Keratinocyte (primary cell): ENCODE measurements at regions not wholly inside any gene's neighbourhood (a gene's known extent, or its start where the extent isn't known, plus 50 kb on each side); places are given as distances from the start of the nearest gene placed in this dataset.

ENCODE experiments used
- DNase-seq: peaks from one replicate; pipeline ENCODE4 v3.0.0-alpha.2; 2011; ENCODE audit warnings: low read depth, missing footprints, low spot score
- FAIRE-seq: peaks from 2 replicates; lab custom pipeline; 2011; peaks lifted over from hg19 to GRCh38; lab: Jason Lieb, UNC
- H2AFZ ChIP-seq: 2 replicates; pipeline ENCODE4 v1.6.0; 2012; ENCODE audit warnings: low read length, control low read depth, inconsistent platforms; ENCODE audit not compliant: control insufficient read depth
- H3K27ac ChIP-seq: 2 replicates; pipeline ENCODE4 v1.5.1; 2011; ENCODE audit warnings: low read length; ENCODE audit not compliant: control insufficient read depth, insufficient read depth
- H3K27me3 ChIP-seq: 3 replicates; pipeline ENCODE4 v1.6.0; 2011; ENCODE audit warnings: low read length; ENCODE audit not compliant: control insufficient read depth, insufficient read depth; ENCODE audit errors: extremely low read depth
- H3K36me3 ChIP-seq, 2 experiments: 2 replicates in 1 of 2; 3 replicates in 1 of 2; pipeline ENCODE4 v1.5.1; 2011; ENCODE audit warnings: low read length in 2 of 2, mild to moderate bottlenecking in 1 of 2; ENCODE audit not compliant: control insufficient read depth in 2 of 2, insufficient read depth in 2 of 2; ENCODE audit errors: extremely low read depth in 1 of 2
- H3K4me1 ChIP-seq: 3 replicates; pipeline ENCODE4 v1.5.1; 2011; ENCODE audit warnings: low read length; ENCODE audit not compliant: control insufficient read depth, insufficient read depth; ENCODE audit errors: extremely low read depth
- H3K4me2 ChIP-seq: 3 replicates; pipeline ENCODE4 v1.6.0; 2011; ENCODE audit warnings: low read depth, low read length; ENCODE audit not compliant: control insufficient read depth, insufficient read depth; ENCODE audit errors: extremely low read depth
- H3K4me3 ChIP-seq, 3 experiments: fragments of 200-600 bp in 1 of 3; sonication (generic) in 1 of 3; 2 replicates in 2 of 3; 3 replicates in 1 of 3; pipeline ENCODE4 v1.5.1; 2011 to 2016; ENCODE audit warnings: low read length in 3 of 3, mild to moderate bottlenecking in 3 of 3, control low read depth in 2 of 3, inconsistent platforms in 1 of 3, low read depth in 1 of 3, mixed read lengths in 1 of 3, mixed run types in 1 of 3, moderate library complexity in 1 of 3; ENCODE audit not compliant: control insufficient read depth in 2 of 3, insufficient read depth in 2 of 3; ENCODE audit errors: extremely low read depth in 1 of 3
- H3K79me2 ChIP-seq: 2 replicates; pipeline ENCODE4 v1.6.0; 2012; ENCODE audit warnings: low read length; ENCODE audit not compliant: control insufficient read depth, insufficient read depth
- H3K9ac ChIP-seq: 3 replicates; pipeline ENCODE4 v1.6.0; 2011; ENCODE audit warnings: low read length; ENCODE audit not compliant: control insufficient read depth, insufficient read depth; ENCODE audit errors: extremely low read depth
- H3K9me1 ChIP-seq: 3 replicates; pipeline ENCODE4 v1.6.0; 2011; ENCODE audit warnings: low read length; ENCODE audit not compliant: control insufficient read depth, insufficient read depth; ENCODE audit errors: extremely low read depth
- H3K9me3 ChIP-seq: 2 replicates; pipeline ENCODE4 v1.5.1; 2012; ENCODE audit warnings: low read depth, low read length; ENCODE audit not compliant: control insufficient read depth
- H4K20me1 ChIP-seq: 3 replicates; pipeline ENCODE4 v1.6.0; 2011; ENCODE audit warnings: low read length; ENCODE audit not compliant: control insufficient read depth, insufficient read depth; ENCODE audit errors: extremely low read depth
- EZH2 ChIP-seq: IDR thresholded peaks from one replicate; pipeline ENCODE4 v1.6.1; 2012; ENCODE audit warnings: inconsistent platforms, mild to moderate bottlenecking, low read length, moderate library complexity
- dilution Hi-C: fragments of 300-500 bp; cut with MboI; formaldehyde crosslinking; loops from one replicate; pipeline ENCODE4 v1.7.0; 2020; ENCODE audit warnings: low sequenced_read_pairs; ENCODE audit not compliant: extremely low pct_ligation_motif_present
- TF ChIP-seq, protein P1 (sequence below), 3 experiments: IDR thresholded peaks in 1 of 3; conservative IDR thresholded peaks in 1 of 3; optimal IDR thresholded peaks in 1 of 3; 2 replicates in 2 of 3; 3 replicates in 1 of 3; pipeline versions ENCODE3 to v1.5.1; 2011; ENCODE audit warnings: low read length in 3 of 3, mild to moderate bottlenecking in 3 of 3, moderate library complexity in 2 of 3, control low read depth in 1 of 3, inconsistent platforms in 1 of 3; ENCODE audit not compliant: insufficient read depth in 2 of 3; ENCODE audit errors: extremely low read depth in 1 of 3

DNA sequence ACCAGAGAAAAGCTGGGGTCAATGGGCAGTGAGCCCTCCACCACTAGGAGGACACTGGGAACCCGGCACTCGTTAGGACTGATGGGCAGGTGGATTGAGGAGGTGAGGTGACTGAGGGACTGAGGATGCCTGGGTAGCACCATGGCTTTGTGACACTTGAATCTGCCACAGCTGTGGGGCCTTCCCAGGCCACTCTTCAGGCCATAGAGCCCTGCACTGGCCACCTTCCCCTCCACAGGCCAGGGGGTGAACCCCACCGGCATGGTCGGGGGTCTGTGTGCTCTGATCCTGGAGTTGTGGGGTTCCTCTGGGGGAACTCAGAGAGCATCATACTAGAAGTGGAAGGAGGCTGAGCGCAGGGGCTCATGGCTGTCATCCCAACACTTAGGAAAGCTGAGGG, 423.5 kb downstream of the ZNF536 start:
- no peak for FAIRE-seq
- Histone ChIP-seq H3K4me1 (no peaks in the 10 kb centered on the region), H3K27ac (no peak overlapping the region), H2AFZ (no peak overlapping the region), H3K9me3 (no peaks in the 10 kb centered on the region), H3K4me2 (no peak overlapping the region), H3K27me3 (no peaks in the 10 kb centered on the region), H3K4me3 (no peak overlapping the region), H3K79me2 (no peaks in the 10 kb centered on the region), H3K9ac (no peak overlapping the region), H4K20me1 (no peaks in the 10 kb centered on the region), H3K36me3 (no peaks in the 10 kb centered on the region), H3K9me1 (no peaks in the 10 kb centered on the region)
- dilution Hi-C loops = no loop called here
- no peak for DNase-seq
- no peak for TF ChIP-seq EZH2
- TF ChIP-seq, protein P1, sequence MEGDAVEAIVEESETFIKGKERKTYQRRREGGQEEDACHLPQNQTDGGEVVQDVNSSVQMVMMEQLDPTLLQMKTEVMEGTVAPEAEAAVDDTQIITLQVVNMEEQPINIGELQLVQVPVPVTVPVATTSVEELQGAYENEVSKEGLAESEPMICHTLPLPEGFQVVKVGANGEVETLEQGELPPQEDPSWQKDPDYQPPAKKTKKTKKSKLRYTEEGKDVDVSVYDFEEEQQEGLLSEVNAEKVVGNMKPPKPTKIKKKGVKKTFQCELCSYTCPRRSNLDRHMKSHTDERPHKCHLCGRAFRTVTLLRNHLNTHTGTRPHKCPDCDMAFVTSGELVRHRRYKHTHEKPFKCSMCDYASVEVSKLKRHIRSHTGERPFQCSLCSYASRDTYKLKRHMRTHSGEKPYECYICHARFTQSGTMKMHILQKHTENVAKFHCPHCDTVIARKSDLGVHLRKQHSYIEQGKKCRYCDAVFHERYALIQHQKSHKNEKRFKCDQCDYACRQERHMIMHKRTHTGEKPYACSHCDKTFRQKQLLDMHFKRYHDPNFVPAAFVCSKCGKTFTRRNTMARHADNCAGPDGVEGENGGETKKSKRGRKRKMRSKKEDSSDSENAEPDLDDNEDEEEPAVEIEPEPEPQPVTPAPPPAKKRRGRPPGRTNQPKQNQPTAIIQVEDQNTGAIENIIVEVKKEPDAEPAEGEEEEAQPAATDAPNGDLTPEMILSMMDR (optimal IDR thresholded peaks at IDR 0.05 in 1 of 3, IDR thresholded peaks at IDR 0.05 in 1 of 3, conservative IDR thresholded peaks at IDR 0.05 in 1 of 3; ENCODE audit: extremely low read depth in 1 of 3, insufficient read depth in 2 of 3, low read length in 3 of 3) = no peak

GRCh38 chr19:30792561-30793505, 420.6 kb downstream of the ZNF536 start:
- dilution Hi-C loops = no loop called here
- no peaks in the 10 kb centered on the region for H3K27me3 ChIP-seq
- DNase-seq (no peak), FAIRE-seq (no peak)
- H3K27ac ChIP-seq = no peak overlapping the region
- no peaks in the 10 kb centered on the region for H3K9me1 ChIP-seq
- no peaks in the 10 kb centered on the region for H3K4me1 ChIP-seq
- H3K9ac ChIP-seq = no peak overlapping the region
- no peaks in the 10 kb centered on the region for H3K79me2 ChIP-seq
- H4K20me1 ChIP-seq = no peaks in the 10 kb centered on the region
- no peaks in the 10 kb centered on the region for H3K36me3 ChIP-seq
- H3K4me2 ChIP-seq = no peak overlapping the region
- no peak overlapping the region for H2AFZ ChIP-seq
- TF ChIP-seq, protein P1 (optimal IDR thresholded peaks at IDR 0.05 in 1 of 3, IDR thresholded peaks at IDR 0.05 in 1 of 3, conservative IDR thresholded peaks at IDR 0.05 in 1 of 3; ENCODE audit: extremely low read depth in 1 of 3, insufficient read depth in 2 of 3, low read length in 3 of 3) = no peak
- TF ChIP-seq EZH2 = no peak
- H3K9me3 ChIP-seq = no peaks in the 10 kb centered on the region
- no peak overlapping the region for H3K4me3 ChIP-seq
